ELR (cell line): ENCODE measurements at regions not wholly inside any gene's neighbourhood (a gene's known extent, or its start where the extent isn't known, plus 50 kb on each side); places are given as distances from the start of the nearest gene placed in this dataset.

Source experiments
- DNase-seq: peaks from one replicate; pipeline ENCODE4 v3.0.0-alpha.2; 2015; ENCODE audit warnings: low read depth

- no peak for DNase-seq
Measured at GRCh38 chr10:78774999-78775711, 293.6 kb upstream of the ZMIZ1 start.

- no peak for DNase-seq
Measured at GRCh38 chr10:78775891-78776290, 292.9 kb upstream of the ZMIZ1 start.

- no peak for DNase-seq
Measured at GRCh38 chr10:78776756-78777155, 292.0 kb upstream of the ZMIZ1 start.

- DNase-seq: no peak
Measured at GRCh38 chr10:78777466-78777865, 291.3 kb upstream of the ZMIZ1 start.

GRCh38 chr10:78777867-78778266, 290.9 kb upstream of the ZMIZ1 start:
- DNase-seq: no peak

GRCh38 chr10:78778444-78779338, 290.1 kb upstream of the ZMIZ1 start:
- no peak for DNase-seq

- DNase-seq: no peak
Measured at GRCh38 chr10:78779339-78779955, 289.3 kb upstream of the ZMIZ1 start.

GRCh38 chr10:78780551-78780961, 288.2 kb upstream of the ZMIZ1 start:
- DNase-seq: no peak

GRCh38 chr10:78781251-78781913, 287.4 kb upstream of the ZMIZ1 start:
- DNase-seq: no peak

GRCh38 chr10:78781991-78782390, 286.8 kb upstream of the ZMIZ1 start:
- DNase-seq: no peak

GRCh38 chr10:78782441-78782840, 286.3 kb upstream of the ZMIZ1 start:
- DNase-seq: no peak

GRCh38 chr10:78783753-78784152, 285.0 kb upstream of the ZMIZ1 start:
- no peak for DNase-seq

- DNase-seq: no peak
Measured at GRCh38 chr10:78784546-78784945, 284.2 kb upstream of the ZMIZ1 start.

GRCh38 chr10:78785066-78785465, 283.7 kb upstream of the ZMIZ1 start:
- no peak for DNase-seq

- DNase-seq: no peak
Measured at GRCh38 chr10:78785991-78786390, 282.8 kb upstream of the ZMIZ1 start.

- DNase-seq: no peak
Measured at GRCh38 chr10:78787125-78787524, 281.6 kb upstream of the ZMIZ1 start.

GRCh38 chr10:78794736-78795455, 273.9 kb upstream of the ZMIZ1 start:
- no peak for DNase-seq

GRCh38 chr10:78798976-78799730, 269.6 kb upstream of the ZMIZ1 start:
- peak; percentile 14 for DNase-seq

GRCh38 chr10:78800006-78800405, 268.8 kb upstream of the ZMIZ1 start:
- DNase-seq: no peak

GRCh38 chr10:78800535-78801320, 268.0 kb upstream of the ZMIZ1 start:
- no peak for DNase-seq
